Activated CD4-positive, alpha-beta T cell treated with anti-CD3 and anti-CD28 coated beads, Interleukin-2, amount 10 ng/mL, durations not matched to agents 7 days and 5 days (primary cell): ENCODE measurements at regions not wholly inside any gene's neighbourhood (a gene's known extent, or its start where the extent isn't known, plus 50 kb on each side); places are given as distances from the start of the nearest gene placed in this dataset.

ENCODE experiments used
- CTCF ChIA-PET: fragments of 350-600 bp; sonication (Branson Sonifier 250); formaldehyde crosslinking; loops from one replicate; lab custom pipeline; 2021; ENCODE audit warnings: antibody characterized with exemption; lab: Charles Lee
- POLR2A ChIA-PET: fragments of 350-600 bp; sonication (Branson Sonifier 250); formaldehyde crosslinking; loops from one replicate; lab custom pipeline; 2021; ENCODE audit warnings: antibody characterized with exemption; lab: Charles Lee
- DNase-seq: peaks from one replicate; pipeline ENCODE4 v3.0.0-alpha.2; 2020
- H3K27ac Mint-ChIP-seq: one replicate; pipeline ENCODE4 v1.8.0; 2021; ENCODE audit warnings: mild to moderate bottlenecking, moderate library complexity, mixed read lengths
- H3K27me3 Mint-ChIP-seq: one replicate; pipeline ENCODE4 v1.8.0; 2021; ENCODE audit warnings: mixed read lengths
- H3K36me3 Mint-ChIP-seq: one replicate; pipeline ENCODE4 v1.8.0; 2021; ENCODE audit warnings: low read depth, mixed read lengths
- H3K4me1 Mint-ChIP-seq: one replicate; pipeline ENCODE4 v1.8.0; 2021; ENCODE audit warnings: mixed read lengths
- H3K4me3 Mint-ChIP-seq: one replicate; pipeline ENCODE4 v1.8.0; 2021; ENCODE audit warnings: mild to moderate bottlenecking, moderate library complexity, mixed read lengths
- H3K9me3 Mint-ChIP-seq: one replicate; pipeline ENCODE4 v1.8.0; 2021; ENCODE audit warnings: mixed read lengths

- Mint-ChIP-seq H3K4me3 (no peak overlapping the region), H3K4me1 (no peaks in the 10 kb centered on the region), H3K27me3 (no peaks in the 10 kb centered on the region), H3K9me3 (no peaks in the 10 kb centered on the region), H3K27ac (no peak overlapping the region), H3K36me3 (no peaks in the 10 kb centered on the region)
- POLR2A ChIA-PET, result no interaction called here
- DNase-seq, result no peak
- CTCF ChIA-PET, result no interaction called here
Measured at GRCh38 chr9:108108280-108108851, 618.8 kb upstream of the KLF4 start.

- POLR2A ChIA-PET, result no interaction called here
- CTCF ChIA-PET, result no interaction called here
- Mint-ChIP-seq H3K36me3 (no peaks in the 10 kb centered on the region), H3K4me1 (no peaks in the 10 kb centered on the region), H3K27ac (no peak overlapping the region), H3K4me3 (no peak overlapping the region), H3K27me3 (no peaks in the 10 kb centered on the region), H3K9me3 (no peaks in the 10 kb centered on the region)
- no peak for DNase-seq
Measured at GRCh38 chr9:108105885-108106284, 616.3 kb upstream of the KLF4 start.

- Mint-ChIP-seq H3K36me3 (no peaks in the 10 kb centered on the region), H3K4me3 (no peak overlapping the region), H3K4me1 (no peaks in the 10 kb centered on the region), H3K9me3 (no peaks in the 10 kb centered on the region), H3K27ac (no peak overlapping the region), H3K27me3 (no peaks in the 10 kb centered on the region)
- POLR2A ChIA-PET, result no interaction called here
- CTCF ChIA-PET, result no interaction called here
- DNase-seq, result no peak
Measured at GRCh38 chr9:108104991-108105390, 615.4 kb upstream of the KLF4 start.

- Mint-ChIP-seq H3K4me1 (no peaks in the 10 kb centered on the region), H3K4me3 (no peak overlapping the region), H3K27me3 (no peaks in the 10 kb centered on the region), H3K27ac (no peak overlapping the region), H3K36me3 (no peaks in the 10 kb centered on the region), H3K9me3 (no peaks in the 10 kb centered on the region)
- DNase-seq, result no peak
- POLR2A ChIA-PET, result no interaction called here
- CTCF ChIA-PET, result no interaction called here
Measured at GRCh38 chr9:108103046-108103693, 613.6 kb upstream of the KLF4 start.

- H3K4me1 Mint-ChIP-seq, result no peaks in the 10 kb centered on the region
- H3K27ac Mint-ChIP-seq, result no peak overlapping the region
- H3K36me3 Mint-ChIP-seq, result no peaks in the 10 kb centered on the region
- ChIA-PET CTCF (no interaction called here), POLR2A (no interaction called here)
- H3K27me3 Mint-ChIP-seq, result no peaks in the 10 kb centered on the region
- DNase-seq, result no peak
- no peak overlapping the region for H3K4me3 Mint-ChIP-seq
- H3K9me3 Mint-ChIP-seq, result no peaks in the 10 kb centered on the region
Measured at GRCh38 chr9:108101410-108101809, 611.8 kb upstream of the KLF4 start.

- Mint-ChIP-seq H3K9me3 (no peaks in the 10 kb centered on the region), H3K27me3 (no peaks in the 10 kb centered on the region), H3K4me3 (no peak overlapping the region), H3K36me3 (no peaks in the 10 kb centered on the region), H3K27ac (no peak overlapping the region), H3K4me1 (no peaks in the 10 kb centered on the region)
- DNase-seq, result no peak
- ChIA-PET POLR2A (no interaction called here), CTCF (no interaction called here)
Measured at GRCh38 chr9:108100571-108100970, 611.0 kb upstream of the KLF4 start.

GRCh38 chr9:108099854-108100253 lies 610.3 kb upstream of the KLF4 start:
- CTCF ChIA-PET, result interaction anchor here (0.6 to 1.5 kb wide), 3 partner anchors 11 to 285 kb away, joined by 3 to 4 read pairs (median 3); no protein-coding TSS in a partner anchor
- H3K36me3 Mint-ChIP-seq, result no peaks in the 10 kb centered on the region
- H3K27me3 Mint-ChIP-seq, result no peaks in the 10 kb centered on the region
- DNase-seq, result no peak
- H3K27ac Mint-ChIP-seq, result no peak overlapping the region
- POLR2A ChIA-PET, result no interaction called here
- no peaks in the 10 kb centered on the region for H3K4me1 Mint-ChIP-seq
- H3K4me3 Mint-ChIP-seq, result no peak overlapping the region
- H3K9me3 Mint-ChIP-seq, result no peaks in the 10 kb centered on the region

- H3K4me1 Mint-ChIP-seq, result no peaks in the 10 kb centered on the region
- no peak for DNase-seq
- no peaks in the 10 kb centered on the region for H3K36me3 Mint-ChIP-seq
- H3K4me3 Mint-ChIP-seq, result no peak overlapping the region
- ChIA-PET CTCF (interaction anchor here (0.7 kb wide), 1 partner anchor 1571 kb away, joined by 3 read pairs; no protein-coding TSS in a partner anchor), POLR2A (no interaction called here)
- H3K9me3 Mint-ChIP-seq, result no peaks in the 10 kb centered on the region
- H3K27ac Mint-ChIP-seq, result no peak overlapping the region
- no peaks in the 10 kb centered on the region for H3K27me3 Mint-ChIP-seq
Measured at GRCh38 chr9:108095496-108095895, 605.9 kb upstream of the KLF4 start.

GRCh38 chr9:108094676-108094993 lies 605.1 kb upstream of the KLF4 start:
- no peak overlapping the region for H3K4me3 Mint-ChIP-seq
- no peak for DNase-seq
- ChIA-PET CTCF (no interaction called here), POLR2A (no interaction called here)
- H3K27me3 Mint-ChIP-seq, result no peaks in the 10 kb centered on the region
- no peaks in the 10 kb centered on the region for H3K4me1 Mint-ChIP-seq
- no peaks in the 10 kb centered on the region for H3K36me3 Mint-ChIP-seq
- no peak overlapping the region for H3K27ac Mint-ChIP-seq
- peaks cover 4% of the 10 kb centered on the region for H3K9me3 Mint-ChIP-seq

- H3K9me3 Mint-ChIP-seq, result peaks cover 5% of the 10 kb centered on the region
- ChIA-PET CTCF (no interaction called here), POLR2A (no interaction called here)
- no peak for DNase-seq
- H3K36me3 Mint-ChIP-seq, result no peaks in the 10 kb centered on the region
- H3K27me3 Mint-ChIP-seq, result no peaks in the 10 kb centered on the region
- H3K4me1 Mint-ChIP-seq, result no peaks in the 10 kb centered on the region
- no peak overlapping the region for H3K4me3 Mint-ChIP-seq
- no peak overlapping the region for H3K27ac Mint-ChIP-seq
Measured at GRCh38 chr9:108093773-108094675, 604.5 kb upstream of the KLF4 start.

GRCh38 chr9:108088916-108089315 lies 599.3 kb upstream of the KLF4 start:
- peaks cover 7% of the 10 kb centered on the region for H3K9me3 Mint-ChIP-seq
- no peak overlapping the region for H3K4me3 Mint-ChIP-seq
- H3K4me1 Mint-ChIP-seq, result no peaks in the 10 kb centered on the region
- POLR2A ChIA-PET, result no interaction called here
- CTCF ChIA-PET, result interaction anchor here (1.4 kb wide), 1 partner anchor 11 kb away, joined by 4 read pairs; no protein-coding TSS in a partner anchor
- no peak for DNase-seq
- H3K27ac Mint-ChIP-seq, result no peak overlapping the region
- no peaks in the 10 kb centered on the region for H3K36me3 Mint-ChIP-seq
- H3K27me3 Mint-ChIP-seq, result no peaks in the 10 kb centered on the region

- H3K9me3 Mint-ChIP-seq, result peaks cover 10% of the 10 kb centered on the region
- no peaks in the 10 kb centered on the region for H3K4me1 Mint-ChIP-seq
- no peak overlapping the region for H3K4me3 Mint-ChIP-seq
- H3K27ac Mint-ChIP-seq, result no peak overlapping the region
- no peak for DNase-seq
- ChIA-PET POLR2A (no interaction called here), CTCF (interaction anchor here (1.4 kb wide), 1 partner anchor 12 kb away, joined by 4 read pairs; no protein-coding TSS in a partner anchor)
- no peaks in the 10 kb centered on the region for H3K27me3 Mint-ChIP-seq
- no peaks in the 10 kb centered on the region for H3K36me3 Mint-ChIP-seq
Measured at GRCh38 chr9:108087781-108088180, 598.2 kb upstream of the KLF4 start.

GRCh38 chr9:108086624-108087023 lies 597.1 kb upstream of the KLF4 start:
- no peak overlapping the region for H3K4me3 Mint-ChIP-seq
- ChIA-PET CTCF (no interaction called here), POLR2A (no interaction called here)
- DNase-seq, result no peak
- H3K27ac Mint-ChIP-seq, result no peak overlapping the region
- no peaks in the 10 kb centered on the region for H3K4me1 Mint-ChIP-seq
- peaks cover 11% of the 10 kb centered on the region for H3K9me3 Mint-ChIP-seq
- no peaks in the 10 kb centered on the region for H3K36me3 Mint-ChIP-seq
- H3K27me3 Mint-ChIP-seq, result no peaks in the 10 kb centered on the region
